ENCODE measurements at regions not wholly inside any gene's neighbourhood (a gene's known extent, or its start where the extent isn't known, plus 50 kb on each side); places are given as distances from the start of the nearest gene placed in this dataset.

- TF ChIP-seq RERE (CRISPR knock-in tag; IDR thresholded peaks at IDR 0.05; ENCODE audit: borderline replicate concordance) (no peak), MTF1 (CRISPR knock-in tag; IDR thresholded peaks at IDR 0.05; ENCODE audit: borderline replicate concordance) (no peak), POLR2AphosphoS5 (IDR thresholded peaks at IDR 0.05; ENCODE audit: control insufficient read depth, insufficient read depth, low read depth, low read length) (no peak), RBM17 (IDR thresholded peaks at IDR 0.05; ENCODE audit: borderline replicate concordance, low read depth, low read length) (no peak), ZBTB8A (IDR thresholded peaks at IDR 0.05; ENCODE audit: partially characterized antibody) (no peak), NFIC (IDR thresholded peaks at IDR 0.05) (no peak), CREB3 (tag; conservative IDR thresholded peaks at IDR 0.05; ENCODE audit: low read depth) (no peak), EHMT2 (IDR thresholded peaks at IDR 0.05) (no peak), STAT5A (IDR thresholded peaks at IDR 0.05; ENCODE audit: borderline replicate concordance, low read length) (no peak)
- TF ChIP-seq, protein P1, sequence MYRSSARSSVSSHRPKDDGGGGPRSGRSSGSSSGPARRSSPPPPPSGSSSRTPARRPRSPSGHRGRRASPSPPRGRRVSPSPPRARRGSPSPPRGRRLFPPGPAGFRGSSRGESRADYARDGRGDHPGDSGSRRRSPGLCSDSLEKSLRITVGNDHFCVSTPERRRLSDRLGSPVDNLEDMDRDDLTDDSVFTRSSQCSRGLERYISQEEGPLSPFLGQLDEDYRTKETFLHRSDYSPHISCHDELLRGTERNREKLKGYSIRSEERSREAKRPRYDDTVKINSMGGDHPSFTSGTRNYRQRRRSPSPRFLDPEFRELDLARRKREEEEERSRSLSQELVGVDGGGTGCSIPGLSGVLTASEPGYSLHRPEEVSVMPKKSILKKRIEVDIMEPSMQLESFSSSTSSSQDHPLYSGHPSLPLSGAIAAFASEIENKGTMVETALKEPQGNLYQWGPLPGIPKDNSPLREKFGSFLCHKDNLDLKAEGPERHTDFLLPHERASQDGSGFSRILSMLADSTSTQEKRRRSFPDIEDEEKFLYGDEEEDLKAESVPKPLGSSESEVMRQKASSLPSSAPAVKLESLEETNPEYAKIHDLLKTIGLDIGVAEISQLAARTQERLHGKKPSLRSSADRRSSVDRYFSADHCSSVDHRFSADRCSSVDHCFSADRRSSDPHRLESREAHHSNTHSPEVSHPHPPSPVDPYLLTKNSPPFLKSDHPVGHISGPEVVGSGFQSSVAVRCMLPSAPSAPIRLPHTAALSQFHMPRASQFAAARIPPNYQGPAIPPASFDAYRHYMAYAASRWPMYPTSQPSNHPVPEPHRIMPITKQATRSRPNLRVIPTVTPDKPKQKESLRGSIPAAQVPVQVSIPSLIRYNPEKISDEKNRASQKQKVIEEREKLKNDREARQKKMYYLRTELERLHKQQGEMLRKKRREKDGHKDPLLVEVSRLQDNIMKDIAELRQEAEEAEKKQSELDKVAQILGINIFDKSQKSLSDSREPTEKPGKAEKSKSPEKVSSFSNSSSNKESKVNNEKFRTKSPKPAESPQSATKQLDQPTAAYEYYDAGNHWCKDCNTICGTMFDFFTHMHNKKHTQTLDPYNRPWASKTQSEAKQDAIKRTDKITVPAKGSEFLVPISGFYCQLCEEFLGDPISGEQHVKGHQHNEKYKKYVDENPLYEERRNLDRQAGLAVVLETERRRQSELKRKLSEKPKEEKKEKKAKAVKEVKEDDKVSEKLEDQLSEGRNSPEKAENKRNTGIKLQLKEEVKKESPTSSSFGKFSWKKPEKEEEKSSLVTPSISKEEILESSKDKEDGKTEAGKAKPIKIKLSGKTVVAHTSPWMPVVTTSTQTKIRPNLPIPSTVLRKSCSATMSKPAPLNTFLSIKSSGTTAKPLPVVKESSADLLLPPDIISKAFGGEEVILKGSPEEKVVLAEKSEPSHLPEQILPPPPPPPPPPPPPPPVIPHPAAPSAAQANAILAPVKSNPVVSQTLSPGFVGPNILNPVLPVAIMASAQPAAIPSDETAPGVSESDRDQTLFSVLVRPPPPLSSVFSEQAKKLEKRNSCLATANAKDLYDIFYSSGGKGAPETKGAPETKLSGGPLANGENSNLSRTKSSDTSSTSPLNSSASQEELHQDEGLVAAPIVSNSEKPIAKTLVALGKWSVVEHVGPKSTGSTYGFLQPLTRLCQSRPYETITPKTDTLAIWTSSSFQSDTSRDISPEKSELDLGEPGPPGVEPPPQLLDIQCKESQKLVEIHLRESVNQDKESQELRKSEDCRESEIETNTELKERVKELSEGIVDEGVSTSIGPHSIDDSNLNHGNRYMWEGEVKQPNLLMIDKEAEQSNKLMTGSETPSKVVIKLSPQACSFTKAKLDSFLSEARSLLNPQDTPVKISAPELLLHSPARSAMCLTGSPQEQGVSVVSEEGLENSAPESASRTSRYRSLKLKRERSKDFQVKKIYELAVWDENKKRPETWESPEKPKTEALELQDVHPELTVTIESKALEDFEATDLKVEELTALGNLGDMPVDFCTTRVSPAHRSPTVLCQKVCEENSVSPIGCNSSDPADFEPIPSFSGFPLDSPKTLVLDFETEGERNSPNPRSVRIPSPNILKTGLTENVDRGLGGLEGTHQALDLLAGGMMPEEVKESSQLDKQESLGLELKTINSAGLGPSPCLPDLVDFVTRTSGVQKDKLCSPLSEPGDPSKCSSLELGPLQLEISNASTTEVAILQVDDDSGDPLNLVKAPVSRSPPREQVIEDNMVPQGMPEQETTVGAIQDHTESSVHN (IDR thresholded peaks at IDR 0.05; ENCODE audit: borderline replicate concordance in 1 of 2, low read depth in 1 of 2): no peak
Observed at GRCh38 chr14:53890611-53891101, 66.0 kb downstream of the BMP4 start (continued).
